ENCODE measurements at regions not wholly inside any gene's neighbourhood (a gene's known extent, or its start where the extent isn't known, plus 50 kb on each side); places are given as distances from the start of the nearest gene placed in this dataset.
"Not testable (repeated sequence)": the region's sequence is repeated elsewhere in the genome, so short reads cannot be mapped to it uniquely, and the experiment has no call there.

DNA sequence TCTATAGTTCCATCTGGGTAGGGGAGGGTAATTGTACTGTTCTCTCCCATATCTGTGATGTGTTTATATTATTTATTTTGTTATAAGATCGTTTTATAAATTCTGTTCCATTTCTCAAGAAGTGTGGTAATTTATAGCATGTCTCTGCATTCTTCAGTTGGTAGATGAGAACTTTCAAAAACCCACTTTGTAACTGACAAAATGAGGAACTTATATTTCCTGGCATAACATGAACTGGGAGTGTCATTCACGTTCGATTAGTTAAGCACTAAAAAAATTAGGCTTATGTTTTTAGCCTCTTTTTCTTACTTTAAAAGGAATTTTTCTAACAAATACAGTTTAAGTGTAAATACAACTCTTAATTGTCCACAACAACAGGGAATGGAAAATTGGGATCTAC is 230.8 kb downstream of the CGGBP1 start:
- no peak for TF ChIP-seq HNF4A (conservative IDR thresholded peaks at IDR 0.05)
- TF ChIP-seq, protein P1, sequence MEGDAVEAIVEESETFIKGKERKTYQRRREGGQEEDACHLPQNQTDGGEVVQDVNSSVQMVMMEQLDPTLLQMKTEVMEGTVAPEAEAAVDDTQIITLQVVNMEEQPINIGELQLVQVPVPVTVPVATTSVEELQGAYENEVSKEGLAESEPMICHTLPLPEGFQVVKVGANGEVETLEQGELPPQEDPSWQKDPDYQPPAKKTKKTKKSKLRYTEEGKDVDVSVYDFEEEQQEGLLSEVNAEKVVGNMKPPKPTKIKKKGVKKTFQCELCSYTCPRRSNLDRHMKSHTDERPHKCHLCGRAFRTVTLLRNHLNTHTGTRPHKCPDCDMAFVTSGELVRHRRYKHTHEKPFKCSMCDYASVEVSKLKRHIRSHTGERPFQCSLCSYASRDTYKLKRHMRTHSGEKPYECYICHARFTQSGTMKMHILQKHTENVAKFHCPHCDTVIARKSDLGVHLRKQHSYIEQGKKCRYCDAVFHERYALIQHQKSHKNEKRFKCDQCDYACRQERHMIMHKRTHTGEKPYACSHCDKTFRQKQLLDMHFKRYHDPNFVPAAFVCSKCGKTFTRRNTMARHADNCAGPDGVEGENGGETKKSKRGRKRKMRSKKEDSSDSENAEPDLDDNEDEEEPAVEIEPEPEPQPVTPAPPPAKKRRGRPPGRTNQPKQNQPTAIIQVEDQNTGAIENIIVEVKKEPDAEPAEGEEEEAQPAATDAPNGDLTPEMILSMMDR (IDR thresholded peaks at IDR 0.05; ENCODE audit: low read depth, low read length, missing input control) = no peak
- no peak for TF ChIP-seq YY1 (IDR thresholded peaks at IDR 0.05)
- TF ChIP-seq RXRA (IDR thresholded peaks at IDR 0.05) = no peak
- no peak for TF ChIP-seq GABPA (IDR thresholded peaks at IDR 0.05 in 1 of 2, conservative IDR thresholded peaks at IDR 0.05 in 1 of 2)
- no peak for TF ChIP-seq RAD21 (IDR thresholded peaks at IDR 0.05)
- no peak for TF ChIP-seq TAF1 (conservative IDR thresholded peaks at IDR 0.05)
- TF ChIP-seq FOXA2 (IDR thresholded peaks at IDR 0.05) = no peak
- TF ChIP-seq HNF4G (IDR thresholded peaks at IDR 0.05) = no peak
- no peak for TF ChIP-seq JUND (IDR thresholded peaks at IDR 0.05)
- TF ChIP-seq, protein P2, sequence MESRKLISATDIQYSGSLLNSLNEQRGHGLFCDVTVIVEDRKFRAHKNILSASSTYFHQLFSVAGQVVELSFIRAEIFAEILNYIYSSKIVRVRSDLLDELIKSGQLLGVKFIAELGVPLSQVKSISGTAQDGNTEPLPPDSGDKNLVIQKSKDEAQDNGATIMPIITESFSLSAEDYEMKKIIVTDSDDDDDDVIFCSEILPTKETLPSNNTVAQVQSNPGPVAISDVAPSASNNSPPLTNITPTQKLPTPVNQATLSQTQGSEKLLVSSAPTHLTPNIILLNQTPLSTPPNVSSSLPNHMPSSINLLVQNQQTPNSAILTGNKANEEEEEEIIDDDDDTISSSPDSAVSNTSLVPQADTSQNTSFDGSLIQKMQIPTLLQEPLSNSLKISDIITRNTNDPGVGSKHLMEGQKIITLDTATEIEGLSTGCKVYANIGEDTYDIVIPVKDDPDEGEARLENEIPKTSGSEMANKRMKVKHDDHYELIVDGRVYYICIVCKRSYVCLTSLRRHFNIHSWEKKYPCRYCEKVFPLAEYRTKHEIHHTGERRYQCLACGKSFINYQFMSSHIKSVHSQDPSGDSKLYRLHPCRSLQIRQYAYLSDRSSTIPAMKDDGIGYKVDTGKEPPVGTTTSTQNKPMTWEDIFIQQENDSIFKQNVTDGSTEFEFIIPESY (IDR thresholded peaks at IDR 0.05) = no peak
- TF ChIP-seq, protein P3, sequence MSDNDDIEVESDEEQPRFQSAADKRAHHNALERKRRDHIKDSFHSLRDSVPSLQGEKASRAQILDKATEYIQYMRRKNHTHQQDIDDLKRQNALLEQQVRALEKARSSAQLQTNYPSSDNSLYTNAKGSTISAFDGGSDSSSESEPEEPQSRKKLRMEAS (IDR thresholded peaks at IDR 0.05) = no peak
- no peak for TF ChIP-seq NR2F2 (IDR thresholded peaks at IDR 0.05)
- no peak overlapping the region for H3K27ac ChIP-seq (ENCODE audit: low read depth in 1 of 2, low read length in 2 of 2)
- H3K27me3 ChIP-seq (ENCODE audit: control insufficient read depth in 4 of 4, insufficient read depth in 4 of 4, low read length in 3 of 4) = peaks cover 0 to 2% (median 1%) of the 10 kb centered on the region in 4 donors
- H3K9ac ChIP-seq (ENCODE audit: low read depth in 1 of 2, low read length in 2 of 2) = no peak overlapping the region
- no peak for DNase-seq (ENCODE audit: low spot score)
- no peaks in the 10 kb centered on the region for H3K36me3 ChIP-seq (ENCODE audit: control insufficient read depth in 4 of 4, insufficient read depth in 3 of 4, low read depth in 1 of 4, low read length in 3 of 4)
- H3K4me1 ChIP-seq (ENCODE audit: control insufficient read depth in 4 of 4, insufficient read depth in 4 of 4, low read length in 3 of 4) = no peaks in the 10 kb centered on the region
- no peak overlapping the region for H3K4me3 ChIP-seq (ENCODE audit: low read depth in 1 of 3, low read length in 3 of 3)
- WGBS = 38% methylated on average over 3 of the region's 3 CpGs
- no peaks in the 10 kb centered on the region for H3K9me3 ChIP-seq (ENCODE audit: control insufficient read depth in 4 of 4, low read length in 3 of 4)

DNA sequence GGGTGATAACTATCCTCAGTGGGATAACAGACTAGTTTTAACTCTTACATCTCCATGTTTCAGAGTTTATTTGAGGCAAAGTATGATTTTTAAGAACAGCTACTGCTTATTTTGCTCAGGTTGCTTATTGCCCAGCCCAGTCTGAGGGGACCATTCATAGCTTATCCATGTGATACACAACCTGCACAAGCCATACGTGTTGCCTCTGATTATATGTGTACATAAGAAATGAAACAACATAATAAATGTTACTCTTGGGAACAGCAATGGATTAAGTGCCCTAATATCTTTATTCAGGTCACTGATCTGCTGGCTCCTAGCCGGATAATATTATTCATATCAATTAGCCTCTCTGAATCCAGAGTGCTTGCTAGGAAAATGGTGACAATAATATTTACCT is 236.2 kb downstream of the CGGBP1 start:
- Histone ChIP-seq H3K27me3 (ENCODE audit: control insufficient read depth in 4 of 4, insufficient read depth in 4 of 4, low read length in 3 of 4) (peaks cover 0 to 2% (median 1%) of the 10 kb centered on the region in 4 donors), H3K9ac (ENCODE audit: low read depth in 1 of 2, low read length in 2 of 2) (no peak overlapping the region), H3K4me3 (ENCODE audit: low read depth in 1 of 3, low read length in 3 of 3) (no peak overlapping the region), H3K36me3 (ENCODE audit: control insufficient read depth in 4 of 4, insufficient read depth in 3 of 4, low read depth in 1 of 4, low read length in 3 of 4) (no peaks in the 10 kb centered on the region), H3K9me3 (ENCODE audit: control insufficient read depth in 4 of 4, low read length in 3 of 4) (no peaks in the 10 kb centered on the region), H3K4me1 (ENCODE audit: control insufficient read depth in 4 of 4, insufficient read depth in 4 of 4, low read length in 3 of 4) (no peaks in the 10 kb centered on the region), H3K27ac (ENCODE audit: low read depth in 1 of 2, low read length in 2 of 2) (no peak overlapping the region)
- TF ChIP-seq YY1 (IDR thresholded peaks at IDR 0.05) (no peak), JUND (IDR thresholded peaks at IDR 0.05) (no peak), SP1 (IDR thresholded peaks at IDR 0.05) (no peak), TAF1 (conservative IDR thresholded peaks at IDR 0.05) (no peak), RXRA (IDR thresholded peaks at IDR 0.05) (no peak), FOXA1 (IDR thresholded peaks at IDR 0.05) (no peak), HNF4G (IDR thresholded peaks at IDR 0.05) (no peak), GABPA (IDR thresholded peaks at IDR 0.05 in 1 of 2, conservative IDR thresholded peaks at IDR 0.05 in 1 of 2) (no peak), EGR1 (IDR thresholded peaks at IDR 0.05; ENCODE audit: low read depth in 2 of 2) (no peak), HNF4A (conservative IDR thresholded peaks at IDR 0.05) (no peak), FOXA2 (IDR thresholded peaks at IDR 0.05) (no peak), NR2F2 (IDR thresholded peaks at IDR 0.05) (no peak)
- TF ChIP-seq, protein P1 (IDR thresholded peaks at IDR 0.05; ENCODE audit: low read depth, low read length, missing input control) = no peak
- TF ChIP-seq, protein P4, sequence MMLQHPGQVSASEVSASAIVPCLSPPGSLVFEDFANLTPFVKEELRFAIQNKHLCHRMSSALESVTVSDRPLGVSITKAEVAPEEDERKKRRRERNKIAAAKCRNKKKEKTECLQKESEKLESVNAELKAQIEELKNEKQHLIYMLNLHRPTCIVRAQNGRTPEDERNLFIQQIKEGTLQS (IDR thresholded peaks at IDR 0.05) = no peak
- WGBS = 51% methylated on average over 2 of the region's 2 CpGs
- no peak for DNase-seq (ENCODE audit: low spot score)

DNA sequence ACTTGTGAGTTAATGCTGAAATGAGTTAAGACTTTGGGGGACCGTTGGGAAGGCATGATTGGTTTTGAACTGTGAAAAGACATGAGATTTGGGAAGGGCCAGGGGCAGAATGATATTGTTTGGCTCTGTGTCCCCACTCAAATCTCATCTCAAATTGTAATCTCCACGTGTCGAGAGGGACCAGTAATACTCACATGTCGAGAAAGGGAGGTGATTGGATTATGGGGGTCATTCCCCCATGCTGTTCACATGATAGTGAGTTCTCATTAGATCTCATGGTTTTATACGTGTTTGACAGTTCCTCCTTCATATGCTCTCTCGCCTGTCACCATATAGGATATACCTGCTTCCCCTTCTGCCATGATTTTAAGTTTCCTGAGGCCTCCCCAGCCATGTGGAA is 245.3 kb downstream of the CGGBP1 start:
- WGBS = 66% methylated on average over 6 of the region's 6 CpGs

More for the DNA sequence above, 245.3 kb downstream of the CGGBP1 start:
- not testable (repeated sequence) for H3K36me3 ChIP-seq (ENCODE audit: control insufficient read depth in 4 of 4, insufficient read depth in 3 of 4, low read depth in 1 of 4, low read length in 3 of 4); DNase-seq (ENCODE audit: low spot score); H3K9me3 ChIP-seq (ENCODE audit: control insufficient read depth in 4 of 4, low read length in 3 of 4); H3K9ac ChIP-seq (ENCODE audit: low read depth in 1 of 2, low read length in 2 of 2); H3K27ac ChIP-seq (ENCODE audit: low read depth in 1 of 2, low read length in 2 of 2); H3K27me3 ChIP-seq (ENCODE audit: control insufficient read depth in 4 of 4, insufficient read depth in 4 of 4, low read length in 3 of 4); H3K4me1 ChIP-seq (ENCODE audit: control insufficient read depth in 4 of 4, insufficient read depth in 4 of 4, low read length in 3 of 4); H3K4me3 ChIP-seq (ENCODE audit: low read depth in 1 of 3, low read length in 3 of 3)

All from liver (tissue), 8 donors.